ENCODE measurements at regions not wholly inside any gene's neighbourhood (a gene's known extent, or its start where the extent isn't known, plus 50 kb on each side); places are given as distances from the start of the nearest gene placed in this dataset.

GRCh38 chr4:3676907-3677747 is 89.1 kb upstream of the ADRA2C start:
- H3K4me3 Mint-ChIP-seq, result no peak overlapping the region
- DNase-seq, result peak in 1 of 10 donors; percentile 45
- H3K27me3 Mint-ChIP-seq, result peaks cover 4 to 25% (median 20%) of the 10 kb centered on the region in 5 donors
- H3K4me1 Mint-ChIP-seq, result no peaks in the 10 kb centered on the region
- ATAC-seq, result no peak
- POLR2A ChIA-PET, result no interaction called here
- H3K27ac Mint-ChIP-seq, result no peak overlapping the region
- H3K9me3 Mint-ChIP-seq, result peaks cover 0 to 11% (median 0%) of the 10 kb centered on the region in 9 donors
- H3K36me3 Mint-ChIP-seq, result no peaks in the 10 kb centered on the region

GRCh38 chr4:3676196-3676595 is 90.0 kb upstream of the ADRA2C start:
- no peak for ATAC-seq
- H3K4me1 Mint-ChIP-seq, result no peaks in the 10 kb centered on the region
- H3K27ac Mint-ChIP-seq, result no peak overlapping the region
- peaks cover 0 to 12% (median 0%) of the 10 kb centered on the region in 9 donors for H3K9me3 Mint-ChIP-seq
- H3K27me3 Mint-ChIP-seq, result peaks cover 6 to 33% (median 20%) of the 10 kb centered on the region in 5 donors
- H3K4me3 Mint-ChIP-seq, result no peak overlapping the region
- POLR2A ChIA-PET, result no interaction called here
- H3K36me3 Mint-ChIP-seq, result no peaks in the 10 kb centered on the region
- DNase-seq, result no peak

GRCh38 chr4:3675251-3676115 is 90.7 kb upstream of the ADRA2C start:
- Mint-ChIP-seq H3K4me1 (no peaks in the 10 kb centered on the region), H3K27ac (no peak overlapping the region), H3K9me3 (peaks cover 0 to 12% (median 0%) of the 10 kb centered on the region in 9 donors), H3K36me3 (no peaks in the 10 kb centered on the region), H3K4me3 (no peak overlapping the region), H3K27me3 (peaks cover 3 to 38% (median 20%) of the 10 kb centered on the region in 5 donors)
- ATAC-seq (no peak), DNase-seq (peak in 1 of 10 donors; percentile 30)
- POLR2A ChIA-PET, result no interaction called here

- no peak overlapping the region for H3K4me3 Mint-ChIP-seq
- POLR2A ChIA-PET, result no interaction called here
- H3K36me3 Mint-ChIP-seq, result no peaks in the 10 kb centered on the region
- DNase-seq (peak in 1 of 10 donors; percentile 45), ATAC-seq (no peak)
- peaks cover 0 to 12% (median 0%) of the 10 kb centered on the region in 9 donors for H3K9me3 Mint-ChIP-seq
- H3K4me1 Mint-ChIP-seq, result no peaks in the 10 kb centered on the region
- peaks cover 3 to 38% (median 20%) of the 10 kb centered on the region in 5 donors for H3K27me3 Mint-ChIP-seq
- H3K27ac Mint-ChIP-seq, result no peak overlapping the region
These were observed 91.7 kb upstream of the ADRA2C start for GRCh38 chr4:3674479-3674851.

GRCh38 chr4:3673716-3674478 is 92.3 kb upstream of the ADRA2C start:
- Mint-ChIP-seq H3K9me3 (peaks cover 0 to 12% (median 0%) of the 10 kb centered on the region in 9 donors), H3K4me3 (no peak overlapping the region), H3K27ac (no peak overlapping the region), H3K27me3 (peaks cover 3 to 38% (median 20%) of the 10 kb centered on the region in 5 donors), H3K4me1 (no peaks in the 10 kb centered on the region), H3K36me3 (no peaks in the 10 kb centered on the region)
- ATAC-seq, result no peak
- peak in 1 of 10 donors; percentile 44 for DNase-seq
- POLR2A ChIA-PET, result interaction anchor here (0.6 kb wide), 1 partner anchor 8 kb away, joined by 4 read pairs; no protein-coding TSS in a partner anchor

- H3K9me3 Mint-ChIP-seq, result peaks cover 0 to 12% (median 0%) of the 10 kb centered on the region in 9 donors
- POLR2A ChIA-PET, result interaction anchor here (0.6 kb wide), 1 partner anchor 9 kb away, joined by 4 read pairs; no protein-coding TSS in a partner anchor
- DNase-seq (peak in 1 of 10 donors; percentile 43), ATAC-seq (no peak)
- peaks cover 3 to 38% (median 20%) of the 10 kb centered on the region in 5 donors for H3K27me3 Mint-ChIP-seq
- H3K36me3 Mint-ChIP-seq, result no peaks in the 10 kb centered on the region
- H3K27ac Mint-ChIP-seq, result no peak overlapping the region
- no peak overlapping the region for H3K4me3 Mint-ChIP-seq
- H3K4me1 Mint-ChIP-seq, result no peaks in the 10 kb centered on the region
These were observed 93.0 kb upstream of the ADRA2C start for GRCh38 chr4:3673176-3673575.

- no peaks in the 10 kb centered on the region for H3K36me3 Mint-ChIP-seq
These were observed 93.7 kb upstream of the ADRA2C start for GRCh38 chr4:3672465-3672831.

GRCh38 chr4:3671571-3672464 is 94.4 kb upstream of the ADRA2C start:
- peak in 1 of 10 donors; percentile 54 for DNase-seq
- Mint-ChIP-seq H3K27ac (no peak overlapping the region), H3K4me3 (no peak overlapping the region), H3K36me3 (no peaks in the 10 kb centered on the region), H3K9me3 (peaks cover 0 to 25% (median 3%) of the 10 kb centered on the region in 9 donors), H3K27me3 (peaks cover 3 to 37% (median 25%) of the 10 kb centered on the region in 5 donors), H3K4me1 (no peaks in the 10 kb centered on the region)
- ATAC-seq, result no peak
- POLR2A ChIA-PET, result no interaction called here

More at GRCh38 chr4:3672465-3672831, 93.7 kb upstream of the ADRA2C start:
- POLR2A ChIA-PET, result no interaction called here
- no peak overlapping the region for H3K4me3 Mint-ChIP-seq
- DNase-seq (peak in 1 of 10 donors; percentile 50), ATAC-seq (no peak)
- H3K4me1 Mint-ChIP-seq, result no peaks in the 10 kb centered on the region
- H3K9me3 Mint-ChIP-seq, result peaks cover 0 to 20% (median under 1%) of the 10 kb centered on the region in 9 donors
- H3K27me3 Mint-ChIP-seq, result peaks cover 3 to 38% (median 26%) of the 10 kb centered on the region in 5 donors
- H3K27ac Mint-ChIP-seq, result no peak overlapping the region

- H3K4me3 Mint-ChIP-seq, result no peak overlapping the region
- POLR2A ChIA-PET, result no interaction called here
- H3K36me3 Mint-ChIP-seq, result no peaks in the 10 kb centered on the region
- peak in 1 of 10 donors; percentile 34 for DNase-seq
- peaks cover 3 to 31% (median 19%) of the 10 kb centered on the region in 5 donors for H3K27me3 Mint-ChIP-seq
- H3K4me1 Mint-ChIP-seq, result no peaks in the 10 kb centered on the region
- peaks cover 0 to 25% (median 3%) of the 10 kb centered on the region in 9 donors for H3K9me3 Mint-ChIP-seq
- no peak overlapping the region for H3K27ac Mint-ChIP-seq
- ATAC-seq, result no peak
These were observed 95.4 kb upstream of the ADRA2C start for GRCh38 chr4:3670521-3671519.

- no peak for ATAC-seq
- no peaks in the 10 kb centered on the region for H3K4me1 Mint-ChIP-seq
- peak in 1 of 10 donors; percentile 59 for DNase-seq
- H3K9me3 Mint-ChIP-seq, result peaks cover 0 to 25% (median 3%) of the 10 kb centered on the region in 9 donors
- no peak overlapping the region for H3K4me3 Mint-ChIP-seq
- H3K36me3 Mint-ChIP-seq, result no peaks in the 10 kb centered on the region
- POLR2A ChIA-PET, result no interaction called here
- H3K27ac Mint-ChIP-seq, result no peak overlapping the region
- peaks cover 2 to 29% (median 15%) of the 10 kb centered on the region in 5 donors for H3K27me3 Mint-ChIP-seq
These were observed 96.6 kb upstream of the ADRA2C start for GRCh38 chr4:3669553-3669949.
